Forelimb muscle (tissue), 1 donor: ENCODE measurements at regions not wholly inside any gene's neighbourhood (a gene's known extent, or its start where the extent isn't known, plus 50 kb on each side); places are given as distances from the start of the nearest gene placed in this dataset.
"Not testable (repeated sequence)": the region's sequence is repeated elsewhere in the genome, so short reads cannot be mapped to it uniquely, and the experiment has no call there.

ENCODE experiments used
- DNase-seq: peaks from one replicate; pipeline ENCODE4 v3.0.0-alpha.2; 2013; ENCODE audit warnings: low read depth

GRCh38 chr3:178967177-178967532 lies 104.5 kb downstream of the ZMAT3 start:
- no peak for DNase-seq

DNA sequence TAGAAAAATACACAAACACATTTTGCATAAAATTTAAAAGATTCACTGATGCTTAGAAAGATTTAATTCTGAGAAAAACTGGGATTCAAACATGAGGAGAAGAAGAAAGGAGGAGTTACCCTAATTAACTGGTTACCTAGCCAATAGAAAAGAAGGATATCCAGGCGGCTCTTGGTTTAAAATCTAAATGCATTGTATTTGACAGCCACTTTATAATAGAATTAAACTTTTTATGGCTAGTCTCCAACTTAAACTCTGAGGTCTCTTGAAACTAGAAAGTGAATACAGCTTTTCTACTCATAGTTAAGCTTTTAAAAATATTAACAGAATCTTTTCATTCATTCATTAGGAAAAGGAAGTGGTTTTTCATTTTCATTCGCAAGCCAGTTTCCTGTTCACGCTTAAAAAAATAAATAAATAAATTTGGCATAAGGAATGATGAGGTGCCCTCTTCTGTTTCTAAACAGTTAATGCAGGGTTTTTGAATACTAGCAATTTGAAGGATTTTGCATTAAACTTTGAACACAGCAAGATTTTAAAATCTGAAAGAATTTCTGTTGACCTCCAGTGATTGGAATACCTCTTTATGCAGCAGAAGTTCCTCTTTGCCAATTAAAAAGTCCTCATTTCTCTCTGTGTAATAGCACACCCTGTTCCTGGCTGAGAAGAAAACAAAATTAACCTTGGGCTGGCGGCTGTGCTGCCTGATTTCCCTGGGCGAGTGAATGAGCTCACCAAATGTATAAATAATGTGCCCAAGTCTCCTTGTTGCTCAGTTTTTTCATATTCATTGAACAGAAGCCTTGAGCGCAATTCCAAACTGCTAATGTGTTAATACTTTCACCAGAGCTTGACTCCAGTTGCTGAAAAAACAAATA lies 105.1 kb downstream of the ZMAT3 start:
- peak; percentile 29 for DNase-seq

GRCh38 chr3:178964551-178964950 lies 107.1 kb downstream of the ZMAT3 start:
- no peak for DNase-seq

- DNase-seq = no peak
These were observed 110.7 kb downstream of the ZMAT3 start for GRCh38 chr3:178960918-178961317.

DNA sequence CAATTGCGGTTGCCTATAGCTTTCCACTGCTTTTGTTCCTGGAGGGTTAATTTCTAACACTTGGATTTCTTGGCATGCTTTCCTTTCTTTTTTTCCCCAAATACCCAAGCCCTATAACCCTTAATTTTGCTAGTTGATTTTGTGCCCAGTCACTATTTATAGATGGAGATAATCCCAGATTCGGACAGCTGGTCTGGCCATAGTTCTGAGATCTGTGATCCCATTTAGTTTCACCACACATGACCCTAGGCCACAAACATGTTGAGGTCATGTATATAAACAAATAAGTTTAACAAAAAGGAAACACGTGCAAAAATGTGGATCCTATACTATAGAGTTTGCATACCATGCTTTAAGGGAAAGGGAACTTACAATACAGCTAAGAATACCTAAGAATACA lies 111.4 kb downstream of the ZMAT3 start:
- no peak for DNase-seq

GRCh38 chr3:178950676-178951075 lies 120.9 kb downstream of the ZMAT3 start:
- no peak for DNase-seq

- no peak for DNase-seq
These were observed 121.7 kb downstream of the ZMAT3 start for GRCh38 chr3:178949896-178950295.

- DNase-seq = no peak
These were observed 123.1 kb downstream of the ZMAT3 start for GRCh38 chr3:178948546-178948945.

- DNase-seq = no peak
These were observed 123.9 kb downstream of the ZMAT3 start for GRCh38 chr3:178947738-178948137.

GRCh38 chr3:178942261-178942660 lies 129.3 kb downstream of the ZMAT3 start:
- DNase-seq = not testable (repeated sequence)

- DNase-seq = no peak
These were observed 141.5 kb downstream of the ZMAT3 start for GRCh38 chr3:178930116-178930515.

GRCh38 chr3:178916223-178916622 lies 155.4 kb downstream of the ZMAT3 start:
- no peak for DNase-seq

- no peak for DNase-seq
These were observed 156.2 kb downstream of the ZMAT3 start for GRCh38 chr3:178915365-178915764.

- DNase-seq = no peak
These were observed 164.5 kb downstream of the ZMAT3 start for GRCh38 chr3:178907081-178907480.

DNA sequence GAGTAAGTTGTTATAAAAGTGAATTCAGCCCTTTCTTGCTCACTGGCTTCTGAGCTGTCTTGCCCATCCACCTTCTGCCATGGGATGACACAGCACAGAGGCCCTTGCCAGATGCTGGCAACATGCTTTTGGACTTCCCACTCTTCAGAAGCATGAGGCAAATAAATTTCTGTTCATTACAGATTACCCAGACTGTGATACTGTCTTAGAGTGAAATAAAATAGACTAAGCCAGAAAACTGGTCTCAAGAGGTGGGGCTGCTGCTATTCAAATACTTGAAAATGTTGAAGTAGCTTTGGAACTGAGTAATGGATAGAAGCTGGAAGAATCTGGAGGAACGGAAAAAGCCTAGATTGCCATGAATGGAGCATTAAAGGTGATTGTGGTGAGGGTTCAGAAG lies 170.4 kb downstream of the ZMAT3 start:
- no peak for DNase-seq

DNA sequence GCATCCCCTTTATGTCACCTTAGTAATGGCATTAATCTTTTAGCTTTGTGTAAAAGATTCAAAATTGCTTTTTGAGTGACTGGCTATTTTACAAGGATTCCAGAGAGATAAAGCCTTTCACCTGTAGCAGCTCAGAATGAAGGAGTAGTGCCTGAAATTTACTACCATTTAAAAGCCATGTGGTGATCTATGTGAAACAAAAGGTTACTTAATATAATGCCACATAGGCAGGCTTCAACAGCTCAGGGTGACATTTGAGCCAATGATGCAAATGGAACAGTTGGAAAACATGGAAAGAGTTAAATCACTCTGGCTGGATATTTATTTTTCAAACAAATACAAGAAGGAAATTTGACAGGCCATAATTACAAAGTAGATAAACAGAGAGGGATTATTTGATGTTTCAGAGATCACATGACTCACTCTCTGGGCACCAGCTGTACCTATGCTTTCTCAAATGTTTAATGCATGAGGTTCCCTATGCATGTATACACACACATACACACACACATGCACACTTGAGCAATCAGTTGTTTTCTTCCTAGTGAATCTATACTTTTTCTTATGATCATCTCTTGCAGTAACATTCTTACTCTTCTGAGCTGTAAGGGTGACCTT lies 171.5 kb downstream of the ZMAT3 start:
- DNase-seq = no peak

GRCh38 chr3:178895178-178895789 lies 176.3 kb downstream of the ZMAT3 start:
- DNase-seq = no peak
